PC-3 (cell line): ENCODE measurements at regions not wholly inside any gene's neighbourhood (a gene's known extent, or its start where the extent isn't known, plus 50 kb on each side); places are given as distances from the start of the nearest gene placed in this dataset.

ENCODE experiments used
- CTCF ChIP-seq: fragments of 300-600 bp; sonication (generic); conservative IDR thresholded peaks from 2 replicates; pipeline ENCODE4 v1.5.1; 2017; ENCODE audit warnings: antibody characterized with exemption, low read depth, mild to moderate bottlenecking, low read length
- EZH2 ChIP-seq: fragments of 300-600 bp; sonication (generic); IDR thresholded peaks from one replicate; pipeline ENCODE4 v1.6.1; 2017; ENCODE audit warnings: antibody characterized with exemption, mild to moderate bottlenecking, low read length; ENCODE audit not compliant: unreplicated experiment
- EZH2phosphoT487 ChIP-seq: fragments of 300-600 bp; sonication (generic); IDR thresholded peaks from 2 replicates; pipeline ENCODE4 v1.6.1; 2018; ENCODE audit warnings: mild to moderate bottlenecking, antibody characterized with exemption, low read length, borderline replicate concordance

GRCh38 chr1:208343226-208343625 lies 99.0 kb upstream of the PLXNA2 start:
- no peak for TF ChIP-seq CTCF
- no peak for TF ChIP-seq EZH2phosphoT487
- TF ChIP-seq EZH2, result no peak
